Liver (tissue), 8 donors: ENCODE measurements at regions not wholly inside any gene's neighbourhood (a gene's known extent, or its start where the extent isn't known, plus 50 kb on each side); places are given as distances from the start of the nearest gene placed in this dataset.

ENCODE experiments used
- DNase-seq: peaks from one replicate; pipeline ENCODE4 v3.0.0-alpha.2; 2017; ENCODE audit warnings: low spot score
- H3K27ac ChIP-seq, 2 donors: one replicate each; pipeline ENCODE4 v1.7.0; 2013; ENCODE audit warnings: inconsistent platforms in 2 of 2, low read length in 2 of 2, control low read depth in 1 of 2, low read depth in 1 of 2, mild to moderate bottlenecking in 1 of 2
- H3K27me3 ChIP-seq, 4 donors: one replicate each; pipeline versions ENCODE4 v1.6.1 to v1.7.0; 2013; ENCODE audit warnings: low read length in 3 of 4, inconsistent platforms in 1 of 4, mild to moderate bottlenecking in 1 of 4, moderate library complexity in 1 of 4; ENCODE audit not compliant: control insufficient read depth in 4 of 4, insufficient read depth in 4 of 4
- H3K36me3 ChIP-seq, 4 donors: one replicate each; pipeline versions ENCODE4 v1.6.1 to v1.7.0; 2013; ENCODE audit warnings: low read length in 3 of 4, mild to moderate bottlenecking in 3 of 4, low read depth in 1 of 4, moderate library complexity in 1 of 4; ENCODE audit not compliant: control insufficient read depth in 4 of 4, insufficient read depth in 3 of 4
- H3K4me1 ChIP-seq, 4 donors: one replicate each; pipeline versions ENCODE4 v1.6.1 to v1.7.0; 2013; ENCODE audit warnings: low read length in 3 of 4, mild to moderate bottlenecking in 3 of 4, moderate library complexity in 1 of 4; ENCODE audit not compliant: control insufficient read depth in 4 of 4, insufficient read depth in 4 of 4
- H3K4me3 ChIP-seq, 3 donors: one replicate each; pipeline versions ENCODE4 v1.6.1 to v1.7.0; 2013; ENCODE audit warnings: low read length in 3 of 3, control low read depth in 1 of 3, low read depth in 1 of 3, mild to moderate bottlenecking in 1 of 3
- H3K9ac ChIP-seq, 2 donors: one replicate each; pipeline ENCODE4 v1.7.0; 2013; ENCODE audit warnings: low read length in 2 of 2, mild to moderate bottlenecking in 2 of 2, moderate library complexity in 2 of 2, control low read depth in 1 of 2, low read depth in 1 of 2
- H3K9me3 ChIP-seq, 4 donors: one replicate each; pipeline versions ENCODE4 v1.6.1 to v1.7.0; 2013; ENCODE audit warnings: low read length in 3 of 4; ENCODE audit not compliant: control insufficient read depth in 4 of 4
- FOXA1 ChIP-seq: IDR thresholded peaks from 2 replicates; pipeline ENCODE4 v1.6.1; 2016; ENCODE audit warnings: antibody characterized with exemption
- FOXA2 ChIP-seq: IDR thresholded peaks from 2 replicates; pipeline ENCODE4 v1.6.1; 2016; ENCODE audit warnings: antibody characterized with exemption
- GABPA ChIP-seq, 2 donors: IDR thresholded peaks in 1 of 2; conservative IDR thresholded peaks in 1 of 2; 2 replicates each; pipeline ENCODE4 v1.6.1; 2016; ENCODE audit warnings: antibody characterized with exemption in 2 of 2, mild to moderate bottlenecking in 1 of 2, moderate library complexity in 1 of 2
- HNF4A ChIP-seq, 2 donors: conservative IDR thresholded peaks; 2 replicates each; pipeline ENCODE4 v1.6.1; 2016; ENCODE audit warnings: antibody characterized with exemption in 2 of 2, mild to moderate bottlenecking in 2 of 2
- HNF4G ChIP-seq: IDR thresholded peaks from 2 replicates; pipeline ENCODE4 v1.6.1; 2016; ENCODE audit warnings: antibody characterized with exemption
- JUND ChIP-seq, 2 donors: IDR thresholded peaks; 2 replicates each; pipeline ENCODE4 v1.6.1; 2016; ENCODE audit warnings: antibody characterized with exemption in 2 of 2
- NR2F2 ChIP-seq: IDR thresholded peaks from 2 replicates; pipeline ENCODE4 v1.6.1; 2016; ENCODE audit warnings: antibody characterized with exemption
- RAD21 ChIP-seq, 2 donors: IDR thresholded peaks; 2 replicates each; pipeline ENCODE4 v1.6.1; 2016; ENCODE audit warnings: antibody characterized with exemption in 2 of 2, mild to moderate bottlenecking in 2 of 2
- SP1 ChIP-seq: IDR thresholded peaks from 2 replicates; pipeline ENCODE4 v1.6.1; 2018; ENCODE audit warnings: antibody characterized with exemption, mild to moderate bottlenecking
- TAF1 ChIP-seq: conservative IDR thresholded peaks from 2 replicates; pipeline ENCODE4 v1.6.1; 2016; ENCODE audit warnings: antibody characterized with exemption, mild to moderate bottlenecking
- YY1 ChIP-seq: IDR thresholded peaks from 2 replicates; pipeline ENCODE4 v1.6.1; 2016; ENCODE audit warnings: antibody characterized with exemption, mild to moderate bottlenecking
- WGBS: extraction: QIAGEN DNeasy Blood & Tissue Kit; methylation state at CpG from one replicate; pipeline ENCODE4 v1.1.7; 2013; 5-methylcytosine and 5-hydroxymethylcytosine counted together
- TF ChIP-seq, protein P1 (sequence below): fragments of 150-350 bp; IDR thresholded peaks from 2 replicates; pipeline ENCODE4 v1.5.1; 2017; ENCODE audit warnings: improper control_type of control experiment, low read depth, low read length; ENCODE audit not compliant: missing input control
- TF ChIP-seq, protein P2 (sequence below): IDR thresholded peaks from 2 replicates; pipeline ENCODE4 v1.6.1; 2016; ENCODE audit warnings: antibody characterized with exemption
- TF ChIP-seq, protein P3 (sequence below): IDR thresholded peaks from 2 replicates; pipeline ENCODE4 v1.6.1; 2016; ENCODE audit warnings: antibody characterized with exemption
- TF ChIP-seq, protein P4 (sequence below): IDR thresholded peaks from 2 replicates; pipeline ENCODE4 v1.6.1; 2016; ENCODE audit warnings: antibody characterized with exemption
- donor health status: healthy.
- donor health status: healthy.
- donor health status: healthy.
- donor health status: healthy.
- donor health status: healthy.

DNA sequence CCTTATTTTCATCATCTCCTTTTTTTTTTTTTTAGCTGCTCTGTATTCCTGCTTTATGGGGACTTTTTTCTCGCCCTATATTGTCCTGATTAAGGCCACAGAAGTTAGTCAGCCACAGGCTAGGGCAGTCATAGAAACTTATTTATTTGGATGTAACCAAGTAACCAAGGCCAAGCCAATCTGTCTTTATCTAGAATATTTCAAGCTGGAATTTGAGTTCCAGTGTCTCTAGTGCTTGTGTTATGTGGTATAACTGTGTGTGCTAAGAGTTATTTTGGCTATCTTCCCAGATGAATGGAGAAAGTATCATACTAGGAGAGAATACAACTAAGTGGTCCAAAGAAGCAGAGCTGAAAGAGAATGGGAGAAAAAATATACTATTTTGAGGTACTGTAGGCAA is 751.5 kb downstream of the CBLN4 start:
- no peak overlapping the region for H3K9ac ChIP-seq
- H3K36me3 ChIP-seq = no peaks in the 10 kb centered on the region
- DNase-seq = no peak
- H3K27me3 ChIP-seq = no peaks in the 10 kb centered on the region
- H3K4me1 ChIP-seq = no peaks in the 10 kb centered on the region
- no peak overlapping the region for H3K4me3 ChIP-seq
- TF ChIP-seq RAD21 (IDR thresholded peaks at IDR 0.05) (peak in 1 of 2 donors; percentile 3), GABPA (IDR thresholded peaks at IDR 0.05 in 1 of 2, conservative IDR thresholded peaks at IDR 0.05 in 1 of 2) (no peak), HNF4A (conservative IDR thresholded peaks at IDR 0.05) (no peak)
- TF ChIP-seq, protein P1, sequence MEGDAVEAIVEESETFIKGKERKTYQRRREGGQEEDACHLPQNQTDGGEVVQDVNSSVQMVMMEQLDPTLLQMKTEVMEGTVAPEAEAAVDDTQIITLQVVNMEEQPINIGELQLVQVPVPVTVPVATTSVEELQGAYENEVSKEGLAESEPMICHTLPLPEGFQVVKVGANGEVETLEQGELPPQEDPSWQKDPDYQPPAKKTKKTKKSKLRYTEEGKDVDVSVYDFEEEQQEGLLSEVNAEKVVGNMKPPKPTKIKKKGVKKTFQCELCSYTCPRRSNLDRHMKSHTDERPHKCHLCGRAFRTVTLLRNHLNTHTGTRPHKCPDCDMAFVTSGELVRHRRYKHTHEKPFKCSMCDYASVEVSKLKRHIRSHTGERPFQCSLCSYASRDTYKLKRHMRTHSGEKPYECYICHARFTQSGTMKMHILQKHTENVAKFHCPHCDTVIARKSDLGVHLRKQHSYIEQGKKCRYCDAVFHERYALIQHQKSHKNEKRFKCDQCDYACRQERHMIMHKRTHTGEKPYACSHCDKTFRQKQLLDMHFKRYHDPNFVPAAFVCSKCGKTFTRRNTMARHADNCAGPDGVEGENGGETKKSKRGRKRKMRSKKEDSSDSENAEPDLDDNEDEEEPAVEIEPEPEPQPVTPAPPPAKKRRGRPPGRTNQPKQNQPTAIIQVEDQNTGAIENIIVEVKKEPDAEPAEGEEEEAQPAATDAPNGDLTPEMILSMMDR = no peak
- TF ChIP-seq, protein P2, sequence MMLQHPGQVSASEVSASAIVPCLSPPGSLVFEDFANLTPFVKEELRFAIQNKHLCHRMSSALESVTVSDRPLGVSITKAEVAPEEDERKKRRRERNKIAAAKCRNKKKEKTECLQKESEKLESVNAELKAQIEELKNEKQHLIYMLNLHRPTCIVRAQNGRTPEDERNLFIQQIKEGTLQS = no peak
- no peak overlapping the region for H3K27ac ChIP-seq
- no peaks in the 10 kb centered on the region for H3K9me3 ChIP-seq
- WGBS = 59% methylated on average over 1 of the region's 1 CpG

DNA sequence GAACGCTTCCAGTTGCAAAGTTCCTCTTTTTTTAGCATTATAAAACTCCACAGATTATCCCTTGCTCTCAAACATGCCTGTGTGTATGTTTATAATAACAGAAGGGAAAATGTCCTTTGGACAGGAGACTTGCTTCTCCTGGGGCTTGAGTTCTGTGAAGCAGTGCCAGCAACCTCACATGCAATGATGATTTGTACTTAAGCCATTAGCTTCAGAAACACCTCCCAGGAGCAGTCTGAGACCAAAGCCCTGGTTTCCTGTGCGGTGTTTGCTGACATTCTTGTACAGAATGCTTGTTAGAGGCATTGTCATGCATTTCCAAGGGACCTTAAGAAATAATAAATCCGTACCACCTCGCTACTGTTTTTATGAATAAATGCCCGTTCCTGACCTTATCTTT is 752.8 kb downstream of the CBLN4 start:
- Histone ChIP-seq H3K27me3 (no peaks in the 10 kb centered on the region), H3K9me3 (no peaks in the 10 kb centered on the region), H3K4me1 (no peaks in the 10 kb centered on the region), H3K27ac (no peak overlapping the region), H3K9ac (no peak overlapping the region), H3K4me3 (no peak overlapping the region), H3K36me3 (no peaks in the 10 kb centered on the region)
- 77% methylated on average over 5 of the region's 5 CpGs for WGBS
- TF ChIP-seq, protein P3, sequence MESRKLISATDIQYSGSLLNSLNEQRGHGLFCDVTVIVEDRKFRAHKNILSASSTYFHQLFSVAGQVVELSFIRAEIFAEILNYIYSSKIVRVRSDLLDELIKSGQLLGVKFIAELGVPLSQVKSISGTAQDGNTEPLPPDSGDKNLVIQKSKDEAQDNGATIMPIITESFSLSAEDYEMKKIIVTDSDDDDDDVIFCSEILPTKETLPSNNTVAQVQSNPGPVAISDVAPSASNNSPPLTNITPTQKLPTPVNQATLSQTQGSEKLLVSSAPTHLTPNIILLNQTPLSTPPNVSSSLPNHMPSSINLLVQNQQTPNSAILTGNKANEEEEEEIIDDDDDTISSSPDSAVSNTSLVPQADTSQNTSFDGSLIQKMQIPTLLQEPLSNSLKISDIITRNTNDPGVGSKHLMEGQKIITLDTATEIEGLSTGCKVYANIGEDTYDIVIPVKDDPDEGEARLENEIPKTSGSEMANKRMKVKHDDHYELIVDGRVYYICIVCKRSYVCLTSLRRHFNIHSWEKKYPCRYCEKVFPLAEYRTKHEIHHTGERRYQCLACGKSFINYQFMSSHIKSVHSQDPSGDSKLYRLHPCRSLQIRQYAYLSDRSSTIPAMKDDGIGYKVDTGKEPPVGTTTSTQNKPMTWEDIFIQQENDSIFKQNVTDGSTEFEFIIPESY = no peak
- no peak for TF ChIP-seq FOXA2
- TF ChIP-seq JUND (IDR thresholded peaks at IDR 0.05) = no peak
- TF ChIP-seq FOXA1 = no peak
- TF ChIP-seq NR2F2 = no peak
- TF ChIP-seq SP1 = no peak
- TF ChIP-seq TAF1 = no peak
- TF ChIP-seq HNF4G = no peak
- no peak for TF ChIP-seq HNF4A (conservative IDR thresholded peaks at IDR 0.05)
- DNase-seq = no peak

DNA sequence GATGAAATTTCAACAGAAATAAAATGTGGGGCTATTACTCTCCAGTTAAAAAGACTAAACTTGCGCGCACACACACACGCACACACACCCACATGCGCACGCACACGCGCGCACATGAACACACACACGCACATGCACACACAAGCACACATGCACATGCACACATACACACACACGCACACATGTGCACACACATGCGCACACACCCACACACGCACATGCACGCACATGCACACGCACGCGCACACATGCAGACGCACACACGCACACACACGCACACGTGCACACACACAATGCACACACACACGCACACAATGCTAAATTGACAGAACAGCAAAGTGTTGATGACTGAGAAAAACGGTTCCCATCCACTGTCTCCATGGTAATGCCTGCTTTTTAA is 754.1 kb downstream of the CBLN4 start:
- Histone ChIP-seq H3K27ac (no peak overlapping the region), H3K27me3 (no peaks in the 10 kb centered on the region), H3K4me3 (no peak overlapping the region), H3K36me3 (no peaks in the 10 kb centered on the region), H3K9ac (no peak overlapping the region), H3K9me3 (no peaks in the 10 kb centered on the region), H3K4me1 (no peaks in the 10 kb centered on the region)
- TF ChIP-seq YY1 (no peak), TAF1 (no peak), FOXA2 (no peak), FOXA1 (no peak), NR2F2 (no peak)
- TF ChIP-seq, protein P4, sequence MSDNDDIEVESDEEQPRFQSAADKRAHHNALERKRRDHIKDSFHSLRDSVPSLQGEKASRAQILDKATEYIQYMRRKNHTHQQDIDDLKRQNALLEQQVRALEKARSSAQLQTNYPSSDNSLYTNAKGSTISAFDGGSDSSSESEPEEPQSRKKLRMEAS = no peak
- 90% methylated on average over 22 of the region's 22 CpGs for WGBS
- DNase-seq = no peak
